ENCODE measurements at regions not wholly inside any gene's neighbourhood (a gene's known extent, or its start where the extent isn't known, plus 50 kb on each side); places are given as distances from the start of the nearest gene placed in this dataset.

DNA sequence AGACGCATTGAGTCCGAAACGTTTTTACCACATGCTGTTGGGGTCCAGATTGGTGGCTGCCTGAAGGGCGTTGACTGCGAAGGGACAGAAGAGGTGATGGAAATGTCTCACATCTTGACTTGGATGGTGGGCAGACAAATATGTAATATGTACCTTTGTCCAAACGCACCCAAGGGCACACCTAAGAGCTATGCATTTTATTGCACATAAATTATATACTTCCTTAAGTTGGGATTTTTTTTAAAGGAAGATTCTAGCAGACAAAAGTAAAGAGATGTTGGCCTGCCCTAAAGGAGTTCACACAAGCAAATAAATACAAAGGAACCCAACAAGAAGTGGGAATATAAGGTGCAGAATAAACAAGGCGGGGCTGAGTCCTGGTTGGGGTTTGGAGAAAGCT is 91.1 kb upstream of the TBL1X start:
- no peak overlapping the region for H3K4me3 ChIP-seq (ENCODE audit: control insufficient read depth in 2 of 3, extremely low read depth in 1 of 3, insufficient read depth in 2 of 3, low read depth in 1 of 3, low read length in 3 of 3)
- dilution Hi-C loops (cut with MboI; ENCODE audit: extremely low pct_ligation_motif_present, low sequenced_read_pairs): no loop called here
- TF ChIP-seq, protein P1, sequence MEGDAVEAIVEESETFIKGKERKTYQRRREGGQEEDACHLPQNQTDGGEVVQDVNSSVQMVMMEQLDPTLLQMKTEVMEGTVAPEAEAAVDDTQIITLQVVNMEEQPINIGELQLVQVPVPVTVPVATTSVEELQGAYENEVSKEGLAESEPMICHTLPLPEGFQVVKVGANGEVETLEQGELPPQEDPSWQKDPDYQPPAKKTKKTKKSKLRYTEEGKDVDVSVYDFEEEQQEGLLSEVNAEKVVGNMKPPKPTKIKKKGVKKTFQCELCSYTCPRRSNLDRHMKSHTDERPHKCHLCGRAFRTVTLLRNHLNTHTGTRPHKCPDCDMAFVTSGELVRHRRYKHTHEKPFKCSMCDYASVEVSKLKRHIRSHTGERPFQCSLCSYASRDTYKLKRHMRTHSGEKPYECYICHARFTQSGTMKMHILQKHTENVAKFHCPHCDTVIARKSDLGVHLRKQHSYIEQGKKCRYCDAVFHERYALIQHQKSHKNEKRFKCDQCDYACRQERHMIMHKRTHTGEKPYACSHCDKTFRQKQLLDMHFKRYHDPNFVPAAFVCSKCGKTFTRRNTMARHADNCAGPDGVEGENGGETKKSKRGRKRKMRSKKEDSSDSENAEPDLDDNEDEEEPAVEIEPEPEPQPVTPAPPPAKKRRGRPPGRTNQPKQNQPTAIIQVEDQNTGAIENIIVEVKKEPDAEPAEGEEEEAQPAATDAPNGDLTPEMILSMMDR (optimal IDR thresholded peaks at IDR 0.05 in 1 of 3, IDR thresholded peaks at IDR 0.05 in 1 of 3, conservative IDR thresholded peaks at IDR 0.05 in 1 of 3; ENCODE audit: extremely low read depth in 1 of 3, insufficient read depth in 2 of 3, low read length in 3 of 3): no peak
- no peak for TF ChIP-seq EZH2 (IDR thresholded peaks at IDR 0.05; ENCODE audit: low read length)

DNA sequence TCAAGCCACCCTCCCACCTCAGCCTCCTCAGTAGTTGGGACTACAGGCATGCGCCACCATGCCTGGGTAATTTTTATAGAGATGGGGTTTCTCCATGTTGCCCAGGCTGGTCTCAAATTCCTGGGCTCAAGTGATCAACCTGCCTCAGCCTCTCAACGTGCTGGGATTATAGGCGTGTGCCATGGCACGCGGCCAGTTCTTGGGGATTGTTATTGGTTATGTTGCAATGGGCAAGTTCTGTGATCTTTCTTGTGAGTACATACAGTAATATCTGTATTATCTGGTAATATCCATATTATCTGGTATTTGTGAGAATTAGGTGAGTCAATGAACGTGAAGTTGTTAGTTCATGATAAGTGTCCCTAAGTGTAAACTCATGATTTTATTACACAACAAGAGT is 90.3 kb upstream of the TBL1X start:
- DNase-seq (ENCODE audit: low read depth, low spot score) (no peak), FAIRE-seq (no peak)
- TF ChIP-seq EZH2 (IDR thresholded peaks at IDR 0.05; ENCODE audit: low read length): no peak
- TF ChIP-seq, protein P1 (optimal IDR thresholded peaks at IDR 0.05 in 1 of 3, IDR thresholded peaks at IDR 0.05 in 1 of 3, conservative IDR thresholded peaks at IDR 0.05 in 1 of 3; ENCODE audit: extremely low read depth in 1 of 3, insufficient read depth in 2 of 3, low read length in 3 of 3): no peak

More for the DNA sequence above, 91.1 kb upstream of the TBL1X start:
- H3K9me1 ChIP-seq (ENCODE audit: control insufficient read depth, extremely low read depth, insufficient read depth, low read length): no peaks in the 10 kb centered on the region
- no peak overlapping the region for H3K9ac ChIP-seq (ENCODE audit: control insufficient read depth, extremely low read depth, insufficient read depth, low read length)
- no peaks in the 10 kb centered on the region for H3K9me3 ChIP-seq (ENCODE audit: control insufficient read depth, low read depth, low read length)
- DNase-seq (ENCODE audit: low read depth, low spot score) (no peak), FAIRE-seq (no peak)
- H2AFZ ChIP-seq (ENCODE audit: control insufficient read depth, low read length): no peak overlapping the region
- no peaks in the 10 kb centered on the region for H3K27me3 ChIP-seq (ENCODE audit: control insufficient read depth, extremely low read depth, insufficient read depth, low read length)
- H4K20me1 ChIP-seq (ENCODE audit: control insufficient read depth, extremely low read depth, insufficient read depth, low read length): no peaks in the 10 kb centered on the region
- no peak overlapping the region for H3K4me2 ChIP-seq (ENCODE audit: control insufficient read depth, extremely low read depth, insufficient read depth, low read depth, low read length)
- no peaks in the 10 kb centered on the region for H3K36me3 ChIP-seq (ENCODE audit: control insufficient read depth in 2 of 2, extremely low read depth in 1 of 2, insufficient read depth in 2 of 2, low read length in 2 of 2)
- H3K27ac ChIP-seq (ENCODE audit: control insufficient read depth, insufficient read depth, low read length): no peak overlapping the region
- H3K79me2 ChIP-seq (ENCODE audit: control insufficient read depth, insufficient read depth, low read length): no peaks in the 10 kb centered on the region
- H3K4me1 ChIP-seq (ENCODE audit: control insufficient read depth, extremely low read depth, insufficient read depth, low read length): peaks cover 2% of the 10 kb centered on the region

More for the DNA sequence above, 90.3 kb upstream of the TBL1X start:
- Histone ChIP-seq H4K20me1 (ENCODE audit: control insufficient read depth, extremely low read depth, insufficient read depth, low read length) (no peaks in the 10 kb centered on the region), H3K4me1 (ENCODE audit: control insufficient read depth, extremely low read depth, insufficient read depth, low read length) (peaks cover 9% of the 10 kb centered on the region), H3K9ac (ENCODE audit: control insufficient read depth, extremely low read depth, insufficient read depth, low read length) (no peak overlapping the region), H3K9me3 (ENCODE audit: control insufficient read depth, low read depth, low read length) (no peaks in the 10 kb centered on the region), H2AFZ (ENCODE audit: control insufficient read depth, low read length) (no peak overlapping the region), H3K27me3 (ENCODE audit: control insufficient read depth, extremely low read depth, insufficient read depth, low read length) (no peaks in the 10 kb centered on the region), H3K4me2 (ENCODE audit: control insufficient read depth, extremely low read depth, insufficient read depth, low read depth, low read length) (no peak overlapping the region), H3K36me3 (ENCODE audit: control insufficient read depth in 2 of 2, extremely low read depth in 1 of 2, insufficient read depth in 2 of 2, low read length in 2 of 2) (no peaks in the 10 kb centered on the region), H3K27ac (ENCODE audit: control insufficient read depth, insufficient read depth, low read length) (no peak overlapping the region), H3K79me2 (ENCODE audit: control insufficient read depth, insufficient read depth, low read length) (no peaks in the 10 kb centered on the region), H3K4me3 (ENCODE audit: control insufficient read depth in 2 of 3, extremely low read depth in 1 of 3, insufficient read depth in 2 of 3, low read depth in 1 of 3, low read length in 3 of 3) (no peak overlapping the region), H3K9me1 (ENCODE audit: control insufficient read depth, extremely low read depth, insufficient read depth, low read length) (no peaks in the 10 kb centered on the region)
- dilution Hi-C loops (cut with MboI; ENCODE audit: extremely low pct_ligation_motif_present, low sequenced_read_pairs): no loop called here

All from keratinocyte (primary cell).